MM.1S (cell line): ENCODE measurements at regions not wholly inside any gene's neighbourhood (a gene's known extent, or its start where the extent isn't known, plus 50 kb on each side); places are given as distances from the start of the nearest gene placed in this dataset.

Experiments used
- DNase-seq: peaks from one replicate; pipeline ENCODE4 v3.0.0-alpha.2; 2015
- H2AFZ ChIP-seq: fragments of 300-600 bp; sonication (generic); 2 replicates; pipeline ENCODE4 v1.6.0; 2016; ENCODE audit warnings: antibody characterized with exemption, low read length
- H3F3A ChIP-seq: fragments of 300-600 bp; sonication (generic); 2 replicates; pipeline ENCODE4 v1.6.1; 2016; ENCODE audit warnings: mild to moderate bottlenecking, antibody characterized with exemption, low read length, moderate library complexity, mixed read lengths; ENCODE audit not compliant: insufficient read depth
- H3K27ac ChIP-seq: fragments of 300-600 bp; sonication (generic); 2 replicates; pipeline ENCODE4 v1.5.1; 2016; ENCODE audit warnings: mild to moderate bottlenecking, low read length
- H3K27me3 ChIP-seq: fragments of 300-600 bp; sonication (generic); replicated peaks from 2 replicates; pipeline ENCODE4 v1.6.0; 2016; ENCODE audit warnings: low read length; ENCODE audit not compliant: insufficient read depth
- H3K36me3 ChIP-seq: fragments of 300-600 bp; sonication (generic); replicated peaks from 2 replicates; pipeline ENCODE4 v1.6.1; 2016; ENCODE audit warnings: mild to moderate bottlenecking, low read length, mixed read lengths; ENCODE audit not compliant: insufficient read depth
- H3K4me1 ChIP-seq: fragments of 300-600 bp; sonication (generic); 2 replicates; pipeline ENCODE4 v1.6.1; 2016; ENCODE audit warnings: low read length, mixed read lengths
- H3K4me2 ChIP-seq: fragments of 300-600 bp; sonication (generic); 2 replicates; pipeline ENCODE4 v1.6.0; 2016; ENCODE audit warnings: low read depth, low read length
- H3K4me3 ChIP-seq: fragments of 300-600 bp; sonication (generic); 2 replicates; pipeline ENCODE4 v1.5.1; 2016; ENCODE audit warnings: low read length, mixed read lengths
- H3K79me2 ChIP-seq: fragments of 300-600 bp; sonication (generic); 2 replicates; pipeline ENCODE4 v1.6.1; 2016; ENCODE audit warnings: mixed run types, low read length, mixed read lengths
- H3K9ac ChIP-seq: fragments of 300-600 bp; sonication (generic); 2 replicates; pipeline ENCODE4 v1.6.1; 2016; ENCODE audit warnings: low read length, mixed read lengths
- H3K9me2 ChIP-seq: fragments of 300-600 bp; sonication (generic); replicated peaks from 2 replicates; pipeline ENCODE4 v1.6.1; 2016; ENCODE audit warnings: mild to moderate bottlenecking, low read length, mixed read lengths; ENCODE audit not compliant: insufficient read depth
- H3K9me3 ChIP-seq: fragments of 300-600 bp; sonication (generic); replicated peaks from 2 replicates; pipeline ENCODE4 v1.6.1; 2016; ENCODE audit warnings: mild to moderate bottlenecking, low read length, mixed read lengths; ENCODE audit not compliant: insufficient read depth
- H4K20me1 ChIP-seq: fragments of 300-600 bp; sonication (generic); 2 replicates; pipeline ENCODE4 v1.6.1; 2016; ENCODE audit warnings: mild to moderate bottlenecking, low read length, moderate library complexity, mixed read lengths; ENCODE audit not compliant: insufficient read depth
- CTCF ChIP-seq: fragments of 300-600 bp; sonication (generic); IDR thresholded peaks from 2 replicates; pipeline ENCODE4 v1.5.1; 2016; ENCODE audit warnings: antibody characterized with exemption, low read length, mixed read lengths
- EZH2 ChIP-seq: fragments of 300-600 bp; sonication (generic); optimal IDR thresholded peaks from 2 replicates; pipeline ENCODE3; 2017; ENCODE audit warnings: low read depth, mild to moderate bottlenecking, antibody characterized with exemption, low read length, mixed read lengths
- EZH2phosphoT487 ChIP-seq: fragments of 300-600 bp; sonication (generic); IDR thresholded peaks from 2 replicates; pipeline ENCODE4 v1.6.1; 2018; ENCODE audit warnings: antibody characterized with exemption, low read length

DNA sequence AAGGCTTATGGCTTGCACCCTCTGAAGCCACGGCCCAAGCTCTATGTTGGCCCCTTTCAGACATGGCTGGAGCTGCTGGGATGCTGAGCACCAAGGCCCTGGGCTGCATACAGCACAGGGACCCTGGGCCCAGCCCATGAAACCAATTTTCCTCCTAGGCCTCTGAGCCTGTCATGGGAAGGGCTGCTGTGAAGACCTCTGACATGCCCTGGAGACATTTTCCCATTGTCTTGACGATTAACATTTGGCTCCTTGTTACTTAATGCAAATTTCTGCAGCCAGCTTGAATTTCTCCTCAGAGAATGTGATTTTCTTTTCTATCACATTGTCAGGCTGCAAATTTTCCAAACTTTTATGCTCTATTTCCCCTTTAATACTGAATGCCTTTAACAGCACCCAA, 844.7 kb downstream of the PCDH18 start:
- no peak overlapping the region for H3K27ac ChIP-seq
- no peaks in the 10 kb centered on the region for H3K9me2 ChIP-seq
- H3K9ac ChIP-seq = no peak overlapping the region
- no peaks in the 10 kb centered on the region for H3K4me1 ChIP-seq
- H3K79me2 ChIP-seq = no peaks in the 10 kb centered on the region
- TF ChIP-seq CTCF = no peak
- DNase-seq = no peak
- no peaks in the 10 kb centered on the region for H4K20me1 ChIP-seq
- no peaks in the 10 kb centered on the region for H3K36me3 ChIP-seq
- H3K4me2 ChIP-seq = no peak overlapping the region
- no peaks in the 10 kb centered on the region for H3K9me3 ChIP-seq
- no peaks in the 10 kb centered on the region for H3K27me3 ChIP-seq
- H3F3A ChIP-seq = no peaks in the 10 kb centered on the region
- no peak overlapping the region for H3K4me3 ChIP-seq
- no peak overlapping the region for H2AFZ ChIP-seq

DNA sequence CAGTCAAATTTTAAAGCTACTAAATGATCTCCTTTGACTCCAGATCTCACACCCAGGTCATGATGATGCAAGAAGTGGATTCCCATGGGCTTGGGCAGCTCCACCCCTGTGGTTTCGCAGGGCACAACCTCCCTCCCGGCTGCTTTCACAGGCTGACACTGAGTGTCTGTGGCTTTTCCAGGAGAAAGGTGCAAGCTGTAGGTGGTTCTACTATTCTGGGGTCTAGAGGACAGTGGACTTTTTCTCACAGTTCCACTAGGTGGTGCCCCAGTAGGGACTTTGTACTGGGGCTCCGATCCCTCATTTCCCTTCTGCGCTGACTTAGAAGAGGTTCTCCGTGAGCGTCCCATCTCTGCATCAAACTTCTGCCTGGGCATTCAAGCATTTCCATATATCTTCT, 845.2 kb downstream of the PCDH18 start:
- H3K79me2 ChIP-seq = no peaks in the 10 kb centered on the region
- TF ChIP-seq EZH2 (no peak), EZH2phosphoT487 (no peak), CTCF (no peak)
- H3K9ac ChIP-seq = no peak overlapping the region
- no peak overlapping the region for H3K4me2 ChIP-seq
- no peaks in the 10 kb centered on the region for H3F3A ChIP-seq
- no peaks in the 10 kb centered on the region for H3K9me2 ChIP-seq
- DNase-seq = no peak
- H3K27me3 ChIP-seq = no peaks in the 10 kb centered on the region
- no peak overlapping the region for H3K27ac ChIP-seq
- H3K4me3 ChIP-seq = no peak overlapping the region
- no peaks in the 10 kb centered on the region for H4K20me1 ChIP-seq
- no peaks in the 10 kb centered on the region for H3K9me3 ChIP-seq
- H3K36me3 ChIP-seq = no peaks in the 10 kb centered on the region
- H2AFZ ChIP-seq = no peak overlapping the region
- no peaks in the 10 kb centered on the region for H3K4me1 ChIP-seq

DNA sequence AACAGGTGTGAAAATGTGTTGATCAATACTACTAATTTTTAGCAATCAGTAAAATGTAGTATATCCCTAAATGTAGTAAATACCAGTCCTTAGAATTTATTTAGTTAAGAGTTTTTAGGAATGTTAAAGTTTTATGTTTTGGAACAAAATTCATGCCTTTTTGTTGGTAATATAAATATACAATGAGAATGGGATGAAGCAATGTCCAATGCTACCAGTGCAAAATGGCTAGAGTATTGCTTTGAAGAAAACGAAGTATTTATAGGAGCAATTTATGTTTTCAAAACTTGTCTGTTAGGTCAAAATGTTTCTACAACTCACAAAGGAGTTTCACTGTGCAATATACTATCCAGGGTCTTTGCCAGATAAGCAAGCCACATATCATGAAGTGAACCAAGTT, 851.5 kb downstream of the PCDH18 start:
- Histone ChIP-seq H3K4me2 (no peak overlapping the region), H3K27me3 (no peaks in the 10 kb centered on the region), H3K9me2 (no peaks in the 10 kb centered on the region; the same call in 1 of the 2 replicates), H3F3A (no peaks in the 10 kb centered on the region), H3K79me2 (no peaks in the 10 kb centered on the region), H2AFZ (no peak overlapping the region), H3K4me3 (no peak overlapping the region), H3K27ac (no peak overlapping the region), H3K9ac (no peak overlapping the region), H3K36me3 (no peaks in the 10 kb centered on the region), H3K4me1 (no peaks in the 10 kb centered on the region), H3K9me3 (no peaks in the 10 kb centered on the region), H4K20me1 (no peaks in the 10 kb centered on the region)
- DNase-seq = no peak
- no peak for TF ChIP-seq EZH2phosphoT487
- no peak for TF ChIP-seq CTCF
- no peak for TF ChIP-seq EZH2

GRCh38 chr4:136680271-136680670, 852.0 kb downstream of the PCDH18 start:
- Histone ChIP-seq H3K9me3 (no peaks in the 10 kb centered on the region), H3K27me3 (no peaks in the 10 kb centered on the region), H3K9ac (no peak overlapping the region), H4K20me1 (no peaks in the 10 kb centered on the region), H3F3A (no peaks in the 10 kb centered on the region), H3K4me3 (no peak overlapping the region), H3K4me2 (no peak overlapping the region), H3K79me2 (no peaks in the 10 kb centered on the region), H3K4me1 (no peaks in the 10 kb centered on the region), H3K9me2 (no peaks in the 10 kb centered on the region; the same call in 1 of the 2 replicates), H3K27ac (no peak overlapping the region), H2AFZ (no peak overlapping the region), H3K36me3 (no peaks in the 10 kb centered on the region)
- no peak for DNase-seq
- no peak for TF ChIP-seq EZH2
- TF ChIP-seq CTCF = no peak
- no peak for TF ChIP-seq EZH2phosphoT487
